ENCODE measurements at regions not wholly inside any gene's neighbourhood (a gene's known extent, or its start where the extent isn't known, plus 50 kb on each side); places are given as distances from the start of the nearest gene placed in this dataset.

- Histone ChIP-seq H3K36me3 (no peaks in the 10 kb centered on the region), H3K9me3 (no peaks in the 10 kb centered on the region), H3K4me3 (no peak overlapping the region), H3K27me3 (ENCODE audit: low read depth) (no peaks in the 10 kb centered on the region), H3K4me1 (no peaks in the 10 kb centered on the region), H3K27ac (no peak overlapping the region)
- ATAC-seq (no peak), DNase-seq (no peak)
- TF ChIP-seq CTCF (IDR thresholded peaks at IDR 0.05), result no peak
- intact Hi-C loops (cut with DNase I), result no loop called here
These were observed 348.4 kb downstream of the EFNB2 start for GRCh38 chr13:106187101-106187500.

GRCh38 chr13:106186366-106187030 lies 349.0 kb downstream of the EFNB2 start:
- Histone ChIP-seq H3K27me3 (ENCODE audit: low read depth) (no peaks in the 10 kb centered on the region), H3K9me3 (no peaks in the 10 kb centered on the region), H3K4me1 (no peaks in the 10 kb centered on the region), H3K4me3 (no peak overlapping the region), H3K36me3 (no peaks in the 10 kb centered on the region), H3K27ac (no peak overlapping the region)
- intact Hi-C loops (cut with DNase I), result no loop called here
- no peak for DNase-seq
- no peak for ATAC-seq
- TF ChIP-seq CTCF (IDR thresholded peaks at IDR 0.05), result no peak

DNA sequence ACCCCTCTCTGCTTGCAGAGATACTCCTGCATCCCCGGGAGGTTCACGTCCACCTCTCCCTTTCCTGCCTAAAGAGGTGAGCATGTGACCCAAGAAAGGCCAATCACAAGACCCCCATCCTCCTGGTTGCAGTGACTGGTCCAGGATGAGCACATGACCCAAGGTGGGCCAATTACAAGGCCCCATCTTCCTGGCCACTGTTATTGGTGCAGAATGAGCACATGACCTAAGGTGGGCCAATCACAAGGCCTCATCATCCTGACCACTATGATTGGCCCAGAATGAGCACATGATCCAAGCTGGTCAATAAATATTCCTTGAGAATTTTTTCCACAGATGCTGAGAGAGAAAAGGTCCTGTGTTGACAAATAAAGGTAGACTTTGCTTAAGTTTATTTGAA lies 350.7 kb downstream of the EFNB2 start:
- no peaks in the 10 kb centered on the region for H3K9me3 ChIP-seq
- TF ChIP-seq CTCF (IDR thresholded peaks at IDR 0.05), result no peak
- intact Hi-C loops (cut with DNase I), result no loop called here

DNA sequence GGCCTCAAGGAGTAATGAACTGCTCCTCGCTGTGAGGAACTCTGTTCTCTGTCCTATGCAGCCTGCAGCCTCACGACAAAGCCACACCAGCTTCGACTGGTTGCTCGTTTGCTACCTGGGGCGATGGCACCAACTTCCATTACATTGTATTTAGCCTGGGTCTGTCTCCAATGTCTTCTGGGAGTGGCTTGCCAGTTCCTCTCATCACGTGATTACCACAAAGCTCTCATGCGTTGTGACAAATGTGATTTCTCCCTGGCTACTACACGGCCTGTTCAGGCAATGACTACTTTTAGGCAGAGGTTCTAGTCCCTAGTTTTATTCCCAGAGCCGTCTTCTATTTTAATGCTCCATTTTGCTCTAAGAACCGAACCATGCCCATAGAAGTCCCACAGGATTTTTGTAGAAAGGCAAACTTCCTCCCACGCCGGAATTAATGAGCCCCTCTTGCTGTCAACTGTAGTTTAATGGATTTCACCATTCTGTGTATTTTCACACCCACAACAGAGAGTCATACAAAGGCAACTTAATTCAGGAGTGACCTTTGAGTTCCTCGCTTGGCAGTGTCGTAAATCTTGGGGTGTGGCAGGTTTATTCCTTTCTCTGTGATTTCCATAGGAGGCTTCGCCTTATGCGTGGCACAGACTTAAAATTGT lies 351.9 kb downstream of the EFNB2 start:
- H3K36me3 ChIP-seq, result no peaks in the 10 kb centered on the region
- intact Hi-C loops (cut with DNase I), result no loop called here
- H3K4me1 ChIP-seq, result no peaks in the 10 kb centered on the region
- ATAC-seq (no peak), DNase-seq (no peak)
- H3K27ac ChIP-seq, result no peak overlapping the region
- no peak for TF ChIP-seq CTCF (IDR thresholded peaks at IDR 0.05)
- no peaks in the 10 kb centered on the region for H3K9me3 ChIP-seq
- no peaks in the 10 kb centered on the region for H3K27me3 ChIP-seq (ENCODE audit: low read depth)
- no peak overlapping the region for H3K4me3 ChIP-seq

More for the DNA sequence above, 350.7 kb downstream of the EFNB2 start:
- H3K4me3 ChIP-seq, result no peak overlapping the region
- H3K27me3 ChIP-seq (ENCODE audit: low read depth), result no peaks in the 10 kb centered on the region
- H3K36me3 ChIP-seq, result no peaks in the 10 kb centered on the region
- no peaks in the 10 kb centered on the region for H3K4me1 ChIP-seq
- H3K27ac ChIP-seq, result no peak overlapping the region
- ATAC-seq (no peak), DNase-seq (no peak)

GRCh38 chr13:106182404-106182803 lies 353.1 kb downstream of the EFNB2 start:
- Histone ChIP-seq H3K4me1 (no peaks in the 10 kb centered on the region), H3K36me3 (no peaks in the 10 kb centered on the region), H3K9me3 (no peaks in the 10 kb centered on the region), H3K27ac (no peak overlapping the region), H3K4me3 (no peak overlapping the region), H3K27me3 (ENCODE audit: low read depth) (no peaks in the 10 kb centered on the region)
- no peak for TF ChIP-seq CTCF (IDR thresholded peaks at IDR 0.05)
- ATAC-seq (no peak), DNase-seq (no peak)
- intact Hi-C loops (cut with DNase I), result no loop called here
